Upper lobe of left lung (tissue), 6 donors: ENCODE measurements at regions not wholly inside any gene's neighbourhood (a gene's known extent, or its start where the extent isn't known, plus 50 kb on each side); places are given as distances from the start of the nearest gene placed in this dataset.
"Not testable (repeated sequence)": the region's sequence is repeated elsewhere in the genome, so short reads cannot be mapped to it uniquely, and the experiment has no call there.

Experiments used
- ATAC-seq, 2 donors: fragments of 200-7000 bp; cut with Tn5 transposase; one replicate each; pipeline ENCODE4 v1.9.1; 2022; ENCODE audit warnings: mild to moderate bottlenecking in 2 of 2, moderate library complexity in 2 of 2; ENCODE audit not compliant: low FRiP score in 2 of 2
- DNase-seq, 2 donors: peaks; one replicate each; pipeline ENCODE4 v3.0.0-alpha.2; 2019 to 2020
- H3K27ac ChIP-seq, 4 donors: fragments of 200-600 bp; sonication (generic); one replicate each; pipeline ENCODE4 v1.5.1; 2016 to 2019
- H3K27me3 ChIP-seq, 4 donors: fragments of 200-600 bp; sonication (generic); one replicate each; pipeline ENCODE4 v1.5.1; 2017 to 2019
- H3K36me3 ChIP-seq, 4 donors: fragments of 200-600 bp; sonication (generic); one replicate each; pipeline ENCODE4 v1.5.1; 2016 to 2019
- H3K4me1 ChIP-seq, 4 donors: fragments of 200-600 bp; sonication (generic); one replicate each; pipeline ENCODE4 v1.5.1; 2018 to 2019
- H3K4me3 ChIP-seq, 4 donors: fragments of 200-600 bp; sonication (generic); one replicate each; pipeline ENCODE4 v1.5.1; 2017 to 2019; ENCODE audit warnings: mild to moderate bottlenecking in 2 of 4, moderate library complexity in 1 of 4
- H3K9me3 ChIP-seq, 4 donors: fragments of 200-600 bp; sonication (generic); one replicate each; pipeline ENCODE4 v1.5.1; 2018 to 2019
- EP300 ChIP-seq, 4 donors: sonication (generic); formaldehyde crosslinking; IDR thresholded peaks; one replicate each; pipeline ENCODE4 v1.5.1; 2017; ENCODE audit warnings: antibody characterized with exemption in 4 of 4, control low read depth in 2 of 4
- POLR2A ChIP-seq, 4 donors: fragments of 450-650 bp; IDR thresholded peaks; one replicate each; pipeline ENCODE4 v1.5.1; 2016 to 2017; ENCODE audit warnings: antibody characterized with exemption in 4 of 4, mild to moderate bottlenecking in 2 of 4
- POLR2AphosphoS5 ChIP-seq, 2 donors: sonication (generic); formaldehyde crosslinking; IDR thresholded peaks; one replicate each; pipeline ENCODE4 v1.5.1; 2017; ENCODE audit warnings: antibody characterized with exemption in 2 of 2
- WGBS, 2 donors: methylation state at CpG; one replicate each; pipeline ENCODE4 v1.1.5; 2017 to 2018; 5-methylcytosine and 5-hydroxymethylcytosine counted together
- TF ChIP-seq, protein P1 (sequence below), 6 experiments: fragments of 450-650 bp in 4 of 6; fragments of 200-600 bp in 2 of 6; sonication (generic) in 2 of 6; IDR thresholded peaks; one replicate each; pipeline ENCODE4 v1.5.1; 2016 to 2019; ENCODE audit warnings: antibody characterized with exemption in 6 of 6
- donor health status: DM: no; HTN: no; CAD: no; lungs with moderate emphysema.
- donor health status: DM: no; HTN: yes; CAD: no; lungs with severe emphysema.

DNA sequence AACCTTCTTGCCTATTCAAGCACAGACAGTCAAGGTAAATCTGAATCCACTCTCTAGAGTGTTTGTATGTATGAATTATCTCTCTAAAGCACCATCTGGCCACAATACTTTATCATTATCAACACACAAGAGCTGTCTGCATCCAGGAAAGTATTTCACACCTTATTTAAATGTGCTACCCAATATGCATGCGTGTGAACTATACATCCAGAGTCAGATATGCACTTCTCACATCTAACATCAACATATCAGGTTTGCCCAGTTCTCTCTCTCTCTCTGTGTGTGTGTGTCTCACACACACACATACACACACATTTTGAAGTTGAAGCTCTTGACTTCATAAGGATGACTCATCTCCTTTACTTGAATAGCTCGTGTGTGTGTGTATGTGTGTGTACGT is 697.5 kb upstream of the PCDH20 start:
- H3K27ac ChIP-seq: no peak overlapping the region
- WGBS, 2 donors: 59 to 76% methylated on average over 3 of the region's 3 CpGs
- no peaks in the 10 kb centered on the region for H3K27me3 ChIP-seq
- no peaks in the 10 kb centered on the region for H3K36me3 ChIP-seq
- H3K4me3 ChIP-seq: no peak overlapping the region
- no peaks in the 10 kb centered on the region for H3K9me3 ChIP-seq
- no peak for DNase-seq
- TF ChIP-seq, protein P1, sequence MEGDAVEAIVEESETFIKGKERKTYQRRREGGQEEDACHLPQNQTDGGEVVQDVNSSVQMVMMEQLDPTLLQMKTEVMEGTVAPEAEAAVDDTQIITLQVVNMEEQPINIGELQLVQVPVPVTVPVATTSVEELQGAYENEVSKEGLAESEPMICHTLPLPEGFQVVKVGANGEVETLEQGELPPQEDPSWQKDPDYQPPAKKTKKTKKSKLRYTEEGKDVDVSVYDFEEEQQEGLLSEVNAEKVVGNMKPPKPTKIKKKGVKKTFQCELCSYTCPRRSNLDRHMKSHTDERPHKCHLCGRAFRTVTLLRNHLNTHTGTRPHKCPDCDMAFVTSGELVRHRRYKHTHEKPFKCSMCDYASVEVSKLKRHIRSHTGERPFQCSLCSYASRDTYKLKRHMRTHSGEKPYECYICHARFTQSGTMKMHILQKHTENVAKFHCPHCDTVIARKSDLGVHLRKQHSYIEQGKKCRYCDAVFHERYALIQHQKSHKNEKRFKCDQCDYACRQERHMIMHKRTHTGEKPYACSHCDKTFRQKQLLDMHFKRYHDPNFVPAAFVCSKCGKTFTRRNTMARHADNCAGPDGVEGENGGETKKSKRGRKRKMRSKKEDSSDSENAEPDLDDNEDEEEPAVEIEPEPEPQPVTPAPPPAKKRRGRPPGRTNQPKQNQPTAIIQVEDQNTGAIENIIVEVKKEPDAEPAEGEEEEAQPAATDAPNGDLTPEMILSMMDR (IDR thresholded peaks at IDR 0.05): no peak
- TF ChIP-seq EP300 (IDR thresholded peaks at IDR 0.05) (no peak), POLR2AphosphoS5 (IDR thresholded peaks at IDR 0.05) (no peak), POLR2A (IDR thresholded peaks at IDR 0.05) (no peak)
- ATAC-seq: no peak
- H3K4me1 ChIP-seq: no peaks in the 10 kb centered on the region

DNA sequence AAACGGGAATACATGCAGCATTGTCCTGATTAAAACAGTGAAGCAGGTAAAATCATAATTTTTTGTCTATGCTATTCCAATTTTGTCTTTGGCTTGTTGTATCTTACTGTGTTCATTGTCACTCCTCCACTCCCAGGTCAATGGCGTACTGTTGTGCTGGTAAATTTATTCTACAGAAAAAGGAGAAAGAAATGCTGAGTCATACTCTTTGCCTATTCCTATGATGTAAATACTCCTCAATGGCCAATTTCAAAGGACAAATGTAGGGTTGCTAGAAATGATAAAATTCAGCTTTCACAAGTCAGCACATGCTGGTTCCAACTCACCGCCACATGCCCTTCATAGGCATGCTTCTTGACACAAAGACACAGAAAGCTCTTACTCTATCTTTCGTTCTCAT is 694.4 kb upstream of the PCDH20 start:
- Histone ChIP-seq H3K4me1 (no peaks in the 10 kb centered on the region), H3K9me3 (no peaks in the 10 kb centered on the region), H3K27ac (no peak overlapping the region), H3K36me3 (no peaks in the 10 kb centered on the region), H3K27me3 (no peaks in the 10 kb centered on the region), H3K4me3 (no peak overlapping the region)
- DNase-seq: no peak
- no peak for ATAC-seq
- 79 to 87% methylated on average over 4 of the region's 4 CpGs for WGBS, 2 donors
- TF ChIP-seq, protein P1 (IDR thresholded peaks at IDR 0.05): no peak
- TF ChIP-seq EP300 (IDR thresholded peaks at IDR 0.05) (no peak), POLR2AphosphoS5 (IDR thresholded peaks at IDR 0.05) (no peak), POLR2A (IDR thresholded peaks at IDR 0.05) (no peak)

DNA sequence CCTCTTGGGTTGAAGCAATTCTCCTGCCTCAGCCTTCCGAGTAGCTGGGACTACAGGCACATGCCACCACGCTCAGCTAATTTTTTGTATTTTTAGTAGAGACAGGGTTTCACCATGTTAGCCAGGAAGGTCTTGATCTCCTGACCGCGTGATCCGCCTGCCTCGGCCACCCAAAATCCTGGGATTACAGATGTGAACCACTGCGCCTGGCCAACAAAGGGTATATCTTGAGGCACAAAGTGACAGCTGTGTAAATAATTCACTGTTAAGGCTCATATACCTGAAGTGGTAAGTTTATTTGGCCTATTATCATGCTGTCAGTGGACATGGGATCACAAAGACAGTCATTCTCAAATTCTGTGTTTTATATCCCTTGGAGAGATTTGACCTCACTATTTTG is 688.5 kb upstream of the PCDH20 start:
- not testable (repeated sequence) for DNase-seq, H3K9me3 ChIP-seq, H3K36me3 ChIP-seq, ATAC-seq, H3K4me3 ChIP-seq, H3K27me3 ChIP-seq, H3K4me1 ChIP-seq, H3K27ac ChIP-seq
- 89% methylated on average over 7 of the region's 7 CpGs for WGBS, 2 donors

DNA sequence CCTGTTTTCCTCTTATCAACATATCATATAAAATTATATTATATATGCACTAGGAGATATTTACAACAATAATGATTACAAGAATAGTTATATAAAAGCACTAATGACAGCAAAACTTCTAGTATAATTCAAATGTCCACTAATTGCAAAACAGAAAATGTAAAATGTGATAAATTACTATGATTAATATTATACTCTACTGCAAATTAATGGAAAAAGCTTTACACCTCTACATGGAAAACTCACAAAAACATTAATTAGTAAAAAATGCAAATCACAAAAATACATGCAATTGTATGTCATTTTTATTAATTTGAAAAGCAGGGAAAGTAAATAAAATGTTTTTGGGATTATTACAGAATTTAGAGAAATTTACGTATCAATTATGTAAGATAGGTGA is 681.0 kb upstream of the PCDH20 start:
- no peak for ATAC-seq

DNA sequence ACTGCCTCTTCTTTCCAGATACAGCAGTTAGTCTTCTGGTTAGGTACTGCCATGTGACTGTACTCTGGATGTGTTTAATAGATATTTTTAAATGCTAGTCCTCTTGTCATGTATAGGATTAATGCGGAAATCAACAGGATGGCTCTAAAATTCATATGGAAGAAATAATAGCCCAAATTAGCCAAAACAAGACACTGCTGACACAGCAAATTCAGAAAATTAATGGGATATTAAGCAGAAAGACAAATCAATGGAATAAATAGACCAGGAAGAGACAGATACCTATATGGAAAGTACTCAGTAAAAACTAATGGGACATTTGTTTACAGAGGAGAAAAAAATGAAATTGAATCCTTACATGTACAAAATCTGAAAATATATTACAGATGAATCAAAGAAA is 679.3 kb upstream of the PCDH20 start:
- Histone ChIP-seq H3K36me3 (no peaks in the 10 kb centered on the region), H3K27me3 (no peaks in the 10 kb centered on the region), H3K9me3 (no peaks in the 10 kb centered on the region), H3K27ac (no peak overlapping the region), H3K4me3 (no peak overlapping the region), H3K4me1 (no peaks in the 10 kb centered on the region)
- no peak for DNase-seq
- 90 to 97% methylated on average over 1 of the region's 1 CpG for WGBS, 2 donors
- no peak for ATAC-seq
- no peak for TF ChIP-seq POLR2A (IDR thresholded peaks at IDR 0.05)
- TF ChIP-seq, protein P1 (IDR thresholded peaks at IDR 0.05): no peak
- TF ChIP-seq EP300 (IDR thresholded peaks at IDR 0.05): no peak
- TF ChIP-seq POLR2AphosphoS5 (IDR thresholded peaks at IDR 0.05): no peak

More for the DNA sequence above, 681.0 kb upstream of the PCDH20 start:
- no peaks in the 10 kb centered on the region for H3K36me3 ChIP-seq
- H3K27me3 ChIP-seq: no peaks in the 10 kb centered on the region
- WGBS, 2 donors: 32 to 93% methylated on average over 1 of the region's 1 CpG
- H3K9me3 ChIP-seq: no peaks in the 10 kb centered on the region
- DNase-seq: no peak
- no peak overlapping the region for H3K4me3 ChIP-seq
- no peaks in the 10 kb centered on the region for H3K4me1 ChIP-seq
- TF ChIP-seq EP300 (IDR thresholded peaks at IDR 0.05): no peak
- no peak overlapping the region for H3K27ac ChIP-seq

DNA sequence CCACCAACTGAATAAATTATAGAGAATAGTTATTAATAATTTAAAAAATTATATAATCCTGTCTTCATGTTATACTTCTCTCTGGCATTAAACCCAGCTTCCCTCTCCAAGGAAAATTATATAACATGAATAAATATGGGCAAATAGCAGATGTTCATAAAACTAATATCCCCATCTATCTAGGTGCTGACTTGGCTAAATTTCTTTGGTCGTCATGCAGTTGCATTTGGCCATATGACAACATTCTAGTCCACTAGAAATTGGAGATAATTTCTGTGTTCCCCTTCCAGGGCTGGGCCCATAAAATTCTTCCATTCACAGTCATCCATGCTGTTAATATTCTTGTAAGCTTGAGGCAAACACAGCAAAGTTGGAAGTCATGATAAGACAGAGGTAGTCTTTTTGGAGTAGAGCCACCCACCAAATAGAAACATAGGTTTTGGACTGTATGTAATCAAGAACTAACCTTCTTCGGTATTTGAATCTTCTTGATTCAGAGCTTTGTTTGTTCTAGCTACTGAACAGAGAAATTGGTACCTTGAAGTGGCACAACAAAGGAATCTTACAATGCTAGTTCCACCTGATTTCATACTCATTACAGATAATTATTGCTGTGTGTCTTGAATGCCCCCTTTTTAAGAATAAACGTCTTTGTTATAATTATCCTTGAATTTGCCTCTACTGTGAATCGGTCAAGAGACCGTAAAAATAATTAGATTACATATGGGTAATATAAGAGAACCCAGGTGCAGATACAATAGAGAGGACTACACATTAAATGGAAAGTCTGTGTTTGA is 678.5 kb upstream of the PCDH20 start:
- Histone ChIP-seq H3K27me3 (no peaks in the 10 kb centered on the region), H3K9me3 (no peaks in the 10 kb centered on the region), H3K4me1 (no peaks in the 10 kb centered on the region), H3K4me3 (no peak overlapping the region), H3K27ac (no peak overlapping the region), H3K36me3 (no peaks in the 10 kb centered on the region)
- WGBS, 2 donors: 85 to 86% methylated on average over 5 of the region's 5 CpGs
- no peak for DNase-seq
- TF ChIP-seq POLR2A (IDR thresholded peaks at IDR 0.05): no peak
- TF ChIP-seq, protein P1 (IDR thresholded peaks at IDR 0.05): no peak
- no peak for TF ChIP-seq EP300 (IDR thresholded peaks at IDR 0.05)
- TF ChIP-seq POLR2AphosphoS5 (IDR thresholded peaks at IDR 0.05): no peak
- ATAC-seq: no peak
